GM12865 (cell line): ENCODE measurements at regions not wholly inside any gene's neighbourhood (a gene's known extent, or its start where the extent isn't known, plus 50 kb on each side); places are given as distances from the start of the nearest gene placed in this dataset.
"Not testable (repeated sequence)": the region's sequence is repeated elsewhere in the genome, so short reads cannot be mapped to it uniquely, and the experiment has no call there.

Experiments used
- DNase-seq: peaks from one replicate; pipeline ENCODE4 v3.0.0; 2010; ENCODE audit warnings: low read depth
- H3K4me3 ChIP-seq: 2 replicates; pipeline ENCODE4 v1.5.1; 2011; ENCODE audit warnings: mild to moderate bottlenecking, low read depth, low read length, control low read depth
- TF ChIP-seq, protein P1 (sequence below): IDR thresholded peaks from 2 replicates; pipeline ENCODE4 v1.5.1; 2011; ENCODE audit warnings: low read length, control low read depth, low read depth, inconsistent platforms; ENCODE audit not compliant: insufficient read depth; ENCODE audit errors: missing control alignments

DNA sequence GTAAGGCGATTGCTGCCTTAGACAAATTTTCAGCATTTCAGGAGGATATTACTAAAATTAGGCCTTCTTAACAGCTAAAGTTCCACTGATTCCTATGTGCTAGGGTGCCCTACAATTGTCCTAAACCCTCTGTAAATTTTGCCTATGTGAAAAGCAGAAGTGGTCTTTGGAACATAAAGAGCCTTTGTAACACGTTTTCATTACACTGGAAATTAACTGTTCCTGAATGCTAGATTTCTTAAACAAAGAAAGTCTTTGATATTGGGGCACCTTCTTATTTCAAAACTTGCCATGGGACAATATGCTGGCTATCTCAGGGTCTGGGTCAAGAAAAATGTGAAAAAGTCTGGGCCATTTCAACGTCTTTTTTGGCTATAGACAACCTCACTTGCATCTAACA lies 60.4 kb upstream of the MOCS2 start:
- TF ChIP-seq, protein P1, sequence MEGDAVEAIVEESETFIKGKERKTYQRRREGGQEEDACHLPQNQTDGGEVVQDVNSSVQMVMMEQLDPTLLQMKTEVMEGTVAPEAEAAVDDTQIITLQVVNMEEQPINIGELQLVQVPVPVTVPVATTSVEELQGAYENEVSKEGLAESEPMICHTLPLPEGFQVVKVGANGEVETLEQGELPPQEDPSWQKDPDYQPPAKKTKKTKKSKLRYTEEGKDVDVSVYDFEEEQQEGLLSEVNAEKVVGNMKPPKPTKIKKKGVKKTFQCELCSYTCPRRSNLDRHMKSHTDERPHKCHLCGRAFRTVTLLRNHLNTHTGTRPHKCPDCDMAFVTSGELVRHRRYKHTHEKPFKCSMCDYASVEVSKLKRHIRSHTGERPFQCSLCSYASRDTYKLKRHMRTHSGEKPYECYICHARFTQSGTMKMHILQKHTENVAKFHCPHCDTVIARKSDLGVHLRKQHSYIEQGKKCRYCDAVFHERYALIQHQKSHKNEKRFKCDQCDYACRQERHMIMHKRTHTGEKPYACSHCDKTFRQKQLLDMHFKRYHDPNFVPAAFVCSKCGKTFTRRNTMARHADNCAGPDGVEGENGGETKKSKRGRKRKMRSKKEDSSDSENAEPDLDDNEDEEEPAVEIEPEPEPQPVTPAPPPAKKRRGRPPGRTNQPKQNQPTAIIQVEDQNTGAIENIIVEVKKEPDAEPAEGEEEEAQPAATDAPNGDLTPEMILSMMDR = no peak
- no peak for DNase-seq
- H3K4me3 ChIP-seq = no peak overlapping the region

DNA sequence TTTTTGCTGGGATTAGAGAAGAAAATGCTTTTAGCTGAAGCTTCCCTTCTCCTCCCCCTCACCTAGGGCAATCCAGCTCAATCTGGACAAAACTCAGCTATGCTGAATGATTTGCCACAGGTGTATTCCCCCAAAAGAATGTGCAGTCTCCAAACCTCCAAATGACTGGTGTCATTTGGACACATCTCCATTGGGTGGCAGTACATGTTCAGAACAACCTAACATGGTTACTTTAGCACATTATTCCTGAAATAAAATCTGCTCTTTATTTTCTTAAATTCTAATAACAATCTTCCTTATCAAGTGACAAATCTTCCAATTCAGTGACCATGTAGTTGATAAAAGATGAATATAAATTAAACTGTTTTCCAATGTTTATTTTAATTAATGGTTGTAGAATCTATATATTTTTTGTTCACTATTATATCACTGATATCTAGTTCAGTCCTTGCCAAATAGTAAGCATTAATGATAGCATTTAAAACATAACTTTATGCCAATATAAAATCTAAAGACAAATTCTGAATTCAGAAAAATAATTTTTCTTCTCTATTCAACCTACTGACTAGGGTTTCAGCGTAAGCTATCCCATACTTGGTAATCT lies 61.3 kb upstream of the MOCS2 start:
- TF ChIP-seq, protein P1 = peak; percentile 45
- no peak overlapping the region for H3K4me3 ChIP-seq
- DNase-seq = peak; percentile 24

GRCh38 chr5:53172073-53172472 lies 62.5 kb upstream of the MOCS2 start:
- not testable (repeated sequence) for DNase-seq, H3K4me3 ChIP-seq

DNA sequence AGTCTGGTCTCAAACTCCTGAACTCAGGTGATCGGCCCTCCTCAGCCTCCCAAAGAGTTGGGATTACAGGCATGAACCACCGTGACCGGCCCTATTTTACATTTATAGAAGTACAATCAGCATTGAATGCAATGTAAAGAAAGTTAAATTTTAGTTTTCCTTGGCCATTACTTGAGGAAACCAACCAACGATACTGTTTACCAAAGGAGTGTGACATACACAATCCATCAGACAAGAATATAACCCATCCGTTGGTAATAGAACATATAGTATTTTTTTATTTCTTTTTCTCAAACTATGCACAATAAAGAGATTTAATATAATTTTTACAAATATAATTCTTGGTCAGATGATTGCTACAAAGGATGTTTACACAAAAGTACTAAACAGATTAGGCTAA lies 63.1 kb upstream of the MOCS2 start:
- TF ChIP-seq, protein P1 = no peak
- no peak overlapping the region for H3K4me3 ChIP-seq
- no peak for DNase-seq

GRCh38 chr5:53173083-53173482 lies 63.5 kb upstream of the MOCS2 start:
- DNase-seq = no peak
- no peak overlapping the region for H3K4me3 ChIP-seq
- TF ChIP-seq, protein P1 = no peak

GRCh38 chr5:53178830-53179229 lies 69.3 kb upstream of the MOCS2 start:
- H3K4me3 ChIP-seq = no peak overlapping the region
- TF ChIP-seq, protein P1 = no peak
- no peak for DNase-seq

- DNase-seq = no peak
- H3K4me3 ChIP-seq = no peak overlapping the region
These were observed 70.1 kb upstream of the MOCS2 start for GRCh38 chr5:53179691-53180090.

More at GRCh38 chr5:53179691-53180090, 70.1 kb upstream of the MOCS2 start:
- TF ChIP-seq, protein P1 = no peak
